ENCODE measurements at regions not wholly inside any gene's neighbourhood (a gene's known extent, or its start where the extent isn't known, plus 50 kb on each side); places are given as distances from the start of the nearest gene placed in this dataset.

- ATAC-seq (no peak), DNase-seq (no peak)
- Histone ChIP-seq H3K36me3 (no peaks in the 10 kb centered on the region), H3K27me3 (no peaks in the 10 kb centered on the region), H3K9me3 (no peaks in the 10 kb centered on the region), H3K27ac (no peak overlapping the region), H3K4me3 (no peak overlapping the region), H3K4me1 (no peaks in the 10 kb centered on the region)
- WGBS, 2 donors, result 58 to 85% methylated on average over 1 of the region's 1 CpG
- intact Hi-C loops (cut with DNase I), result loop anchor here in 2 of 10 donors (5.0 kb wide), 2 partner anchors 52 to 82 kb away; no protein-coding TSS in a partner anchor
- TF ChIP-seq CTCF (IDR thresholded peaks at IDR 0.05), result no peak
Measured at GRCh38 chr16:66109677-66110076, 256.8 kb upstream of the CDH5 start.

GRCh38 chr16:66107661-66108060 lies 258.8 kb upstream of the CDH5 start:
- DNase-seq (no peak), ATAC-seq (peak in 1 of 8 donors; percentile 73)
- Histone ChIP-seq H3K4me3 (no peak overlapping the region), H3K27me3 (no peaks in the 10 kb centered on the region), H3K36me3 (no peaks in the 10 kb centered on the region), H3K9me3 (no peaks in the 10 kb centered on the region), H3K4me1 (peaks cover 0 to 6% (median 0%) of the 10 kb centered on the region in 9 donors), H3K27ac (no peak overlapping the region)
- intact Hi-C loops (cut with DNase I), result no loop called here
- WGBS, 2 donors, result 86 to 89% methylated on average over 1 of the region's 1 CpG
- TF ChIP-seq CTCF (IDR thresholded peaks at IDR 0.05), result no peak

- H3K9me3 ChIP-seq, result no peaks in the 10 kb centered on the region
- no peaks in the 10 kb centered on the region for H3K36me3 ChIP-seq
- peaks cover 0 to 10% (median 0%) of the 10 kb centered on the region in 7 donors for H3K27me3 ChIP-seq
- no peak overlapping the region for H3K4me3 ChIP-seq
- 14 to 24% methylated on average over 4 of the region's 4 CpGs for WGBS, 2 donors
- TF ChIP-seq CTCF (IDR thresholded peaks at IDR 0.05), result no peak
- no peak overlapping the region for H3K27ac ChIP-seq
- peaks cover 0 to 7% (median 0%) of the 10 kb centered on the region in 9 donors for H3K4me1 ChIP-seq
- peak in 1 of 8 donors; percentile 52 for ATAC-seq
- DNase-seq, result no peak
- intact Hi-C loops (cut with DNase I), result no loop called here
Measured at GRCh38 chr16:66103211-66103610, 263.3 kb upstream of the CDH5 start.

- Histone ChIP-seq H3K9me3 (no peaks in the 10 kb centered on the region), H3K4me1 (peaks cover 0 to 7% (median 0%) of the 10 kb centered on the region in 9 donors), H3K27ac (no peak overlapping the region), H3K36me3 (no peaks in the 10 kb centered on the region), H3K4me3 (no peak overlapping the region), H3K27me3 (peaks cover 0 to 18% (median 0%) of the 10 kb centered on the region in 7 donors)
- WGBS, 2 donors, result 86 to 89% methylated on average over 4 of the region's 4 CpGs
- TF ChIP-seq CTCF (IDR thresholded peaks at IDR 0.05), result no peak
- no peak for DNase-seq
- ATAC-seq, result no peak
- intact Hi-C loops (cut with DNase I), result loop anchor here in 1 of 10 donors (10.0 kb wide), 1 partner anchor 165 kb away; no protein-coding TSS in a partner anchor
Measured at GRCh38 chr16:66099306-66099705, 267.2 kb upstream of the CDH5 start.
